NT2/D1 (cell line): ENCODE measurements at regions not wholly inside any gene's neighbourhood (a gene's known extent, or its start where the extent isn't known, plus 50 kb on each side); places are given as distances from the start of the nearest gene placed in this dataset.
A peak's percentile ranks its signal among the peaks of the same experiment; 100 is the strongest.

Experiments
- DNase-seq: peaks from one replicate; pipeline ENCODE4 v3.0.0-alpha.2; 2011; ENCODE audit warnings: low read depth, low spot score
- H3K27me3 ChIP-seq: 2 replicates; pipeline ENCODE4 v1.6.0; 2011; ENCODE audit warnings: mild to moderate bottlenecking; ENCODE audit not compliant: insufficient read length, insufficient read depth
- H3K36me3 ChIP-seq: 2 replicates; pipeline ENCODE4 v1.6.1; 2011; ENCODE audit warnings: mild to moderate bottlenecking, low read length, mixed read lengths; ENCODE audit not compliant: insufficient read depth, insufficient read length
- H3K4me1 ChIP-seq: 2 replicates; pipeline ENCODE4 v1.5.1; 2011; ENCODE audit not compliant: insufficient read depth, insufficient read length
- H3K4me3 ChIP-seq: 2 replicates; pipeline ENCODE4 v1.5.1; 2011; ENCODE audit warnings: low read depth; ENCODE audit not compliant: insufficient read length
- H3K9ac ChIP-seq: 2 replicates; pipeline ENCODE4 v1.6.0; 2011; ENCODE audit warnings: low read depth; ENCODE audit not compliant: insufficient read length
- H3K9me3 ChIP-seq: 2 replicates; pipeline ENCODE4 v1.5.1; 2011; ENCODE audit warnings: mild to moderate bottlenecking, low read length; ENCODE audit not compliant: insufficient read depth
- SUZ12 ChIP-seq: IDR thresholded peaks from 2 replicates; pipeline ENCODE4 v1.6.1; 2011; ENCODE audit not compliant: insufficient read length, insufficient read depth; ENCODE audit errors: extremely low read depth
- YY1 ChIP-seq: IDR thresholded peaks from 2 replicates; pipeline ENCODE4 v1.6.1; 2011; ENCODE audit not compliant: insufficient read length, insufficient read depth
- ZNF274 ChIP-seq: IDR thresholded peaks from 2 replicates; pipeline ENCODE4 v1.6.1; 2011; ENCODE audit warnings: mild to moderate bottlenecking, low read depth, low read length

DNA sequence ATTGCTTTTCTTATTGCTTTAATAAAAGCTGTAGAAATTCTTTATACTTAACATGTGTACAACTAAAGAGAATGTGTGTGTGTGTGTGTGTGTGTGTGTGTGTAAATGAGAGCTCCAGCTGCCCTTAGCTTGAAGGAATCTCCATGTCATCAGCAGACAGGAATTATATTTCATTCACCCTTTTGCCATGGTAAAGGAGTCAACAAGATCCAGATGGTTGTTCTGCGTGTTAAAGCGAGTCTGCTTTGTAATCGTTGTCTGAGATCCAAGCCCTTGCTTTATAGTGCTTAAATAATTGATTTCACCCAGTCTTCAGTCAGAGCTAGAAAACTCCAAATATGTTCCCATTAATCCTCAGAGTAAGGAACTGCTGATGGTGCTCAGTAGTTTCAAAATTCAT is 285.5 kb downstream of the PDGFC start:
- Histone ChIP-seq H3K9me3 (no peaks in the 10 kb centered on the region), H3K36me3 (no peaks in the 10 kb centered on the region), H3K4me1 (no peaks in the 10 kb centered on the region), H3K4me3 (no peak overlapping the region), H3K9ac (no peak overlapping the region), H3K27me3 (no peaks in the 10 kb centered on the region)
- TF ChIP-seq YY1 (no peak), SUZ12 (no peak), ZNF274 (no peak)
- DNase-seq, result no peak

GRCh38 chr4:156685308-156685707 is 286.3 kb downstream of the PDGFC start:
- no peaks in the 10 kb centered on the region for H3K36me3 ChIP-seq

DNA sequence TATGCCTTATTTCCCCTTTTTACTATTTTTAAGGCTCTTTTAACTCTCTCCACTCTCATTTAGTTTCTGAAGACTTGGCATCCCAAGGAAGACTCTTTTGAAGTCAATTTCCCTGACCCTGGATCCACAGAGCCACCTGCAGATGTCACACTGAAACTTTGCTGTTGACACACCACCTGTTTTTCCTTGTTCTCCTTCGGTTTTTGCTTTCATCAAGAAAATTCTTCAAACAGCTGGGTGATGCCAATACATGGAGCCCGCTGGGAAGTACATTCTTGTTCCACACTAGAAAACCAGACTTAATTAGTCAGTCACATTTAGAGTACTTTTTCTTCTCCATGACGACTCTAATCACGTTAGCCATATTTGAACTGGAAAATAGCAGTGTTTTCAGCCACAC is 293.9 kb downstream of the PDGFC start:
- H3K4me3 ChIP-seq, result no peak overlapping the region
- no peak overlapping the region for H3K9ac ChIP-seq
- no peak for TF ChIP-seq ZNF274
- no peak for TF ChIP-seq SUZ12
- TF ChIP-seq YY1, result no peak
- H3K9me3 ChIP-seq, result no peaks in the 10 kb centered on the region
- no peaks in the 10 kb centered on the region for H3K4me1 ChIP-seq
- no peaks in the 10 kb centered on the region for H3K36me3 ChIP-seq
- DNase-seq, result no peak
- H3K27me3 ChIP-seq, result no peaks in the 10 kb centered on the region

More at GRCh38 chr4:156685308-156685707, 286.3 kb downstream of the PDGFC start:
- DNase-seq, result no peak
- H3K9ac ChIP-seq, result no peak overlapping the region
- H3K27me3 ChIP-seq, result no peaks in the 10 kb centered on the region
- TF ChIP-seq SUZ12, result no peak
- no peak for TF ChIP-seq ZNF274
- TF ChIP-seq YY1, result no peak
- H3K4me3 ChIP-seq, result no peak overlapping the region
- no peaks in the 10 kb centered on the region for H3K9me3 ChIP-seq
- no peaks in the 10 kb centered on the region for H3K4me1 ChIP-seq

DNA sequence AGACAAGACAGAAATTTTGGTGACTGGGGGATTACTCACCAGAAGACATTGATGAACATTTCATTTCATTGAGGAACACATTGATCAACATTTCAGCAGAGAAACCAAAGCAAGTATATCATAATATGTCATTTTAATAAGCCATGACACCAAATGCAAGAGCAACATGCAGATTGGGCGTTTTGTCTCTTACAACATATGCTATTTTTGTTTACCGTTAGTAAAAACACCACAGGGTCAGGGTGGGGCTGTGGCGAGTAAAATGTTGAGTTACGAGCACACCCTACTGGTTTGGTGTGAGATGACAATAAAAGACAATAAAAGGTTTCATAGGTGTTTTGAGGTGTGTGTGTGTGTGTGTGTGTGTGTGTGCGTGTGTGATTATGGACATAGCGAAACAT is 294.5 kb downstream of the PDGFC start:
- Histone ChIP-seq H3K4me3 (no peak overlapping the region), H3K36me3 (no peaks in the 10 kb centered on the region), H3K27me3 (no peaks in the 10 kb centered on the region), H3K9ac (no peak overlapping the region), H3K4me1 (no peaks in the 10 kb centered on the region), H3K9me3 (no peaks in the 10 kb centered on the region)
- DNase-seq, result peak; percentile 6
- TF ChIP-seq ZNF274, result no peak
- no peak for TF ChIP-seq SUZ12
- TF ChIP-seq YY1, result no peak

DNA sequence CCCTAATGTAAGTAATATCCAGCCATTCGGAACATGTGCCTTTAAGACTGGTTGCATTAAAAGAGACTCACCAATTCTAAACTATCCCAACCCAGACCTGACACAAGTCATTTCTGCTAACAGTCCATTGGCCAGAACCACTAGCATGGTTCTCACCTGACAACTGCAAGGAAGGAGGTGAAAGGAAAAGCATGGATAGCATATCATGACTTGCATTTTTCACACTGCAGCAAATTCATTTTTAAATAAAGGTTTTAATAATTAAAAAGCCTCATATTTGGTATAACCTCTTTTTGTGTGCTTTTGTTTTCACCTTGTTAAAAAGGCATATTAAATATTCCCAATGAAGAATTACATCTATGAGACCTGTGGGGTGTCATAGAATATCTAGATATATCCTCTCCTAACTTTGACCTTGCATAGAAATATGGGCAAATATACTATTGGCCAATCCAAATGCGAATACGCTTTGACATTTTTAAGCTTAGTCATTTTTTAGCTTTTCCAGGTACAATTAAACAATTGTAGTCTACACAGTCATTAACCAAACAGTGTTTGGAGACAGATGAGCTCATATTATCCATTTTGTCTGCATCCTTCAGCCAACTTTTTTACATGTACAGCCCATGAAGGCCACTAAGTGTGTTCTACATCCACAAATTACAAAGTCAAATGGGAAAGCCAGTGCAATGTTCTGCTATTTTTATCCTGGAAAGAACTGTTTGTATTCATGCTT is 295.3 kb downstream of the PDGFC start:
- no peak for DNase-seq
- H3K27me3 ChIP-seq, result no peaks in the 10 kb centered on the region
- H3K4me3 ChIP-seq, result no peak overlapping the region
- no peaks in the 10 kb centered on the region for H3K9me3 ChIP-seq
- H3K36me3 ChIP-seq, result no peaks in the 10 kb centered on the region
- TF ChIP-seq ZNF274 (no peak), YY1 (no peak)
- H3K4me1 ChIP-seq, result no peaks in the 10 kb centered on the region
- H3K9ac ChIP-seq, result no peak overlapping the region

DNA sequence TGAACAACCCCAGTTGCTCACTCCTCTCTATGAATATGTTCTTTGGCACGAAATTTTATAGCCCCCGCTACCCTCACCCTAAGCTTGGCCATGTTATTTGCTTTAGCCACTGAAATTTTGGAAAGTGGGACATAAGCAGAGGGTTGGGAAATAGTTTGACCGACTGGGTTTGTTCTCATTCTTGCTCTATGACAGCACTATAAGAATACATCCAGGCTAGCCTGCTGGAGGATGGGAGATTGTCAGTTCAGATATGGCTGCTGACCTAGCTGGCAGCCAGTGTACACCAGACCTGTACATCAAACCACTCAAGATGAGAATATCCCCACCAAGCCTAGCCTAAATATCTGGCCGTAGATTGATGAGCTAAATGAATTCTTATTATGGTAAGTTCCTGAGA is 298.1 kb downstream of the PDGFC start:
- Histone ChIP-seq H3K36me3 (no peaks in the 10 kb centered on the region), H3K27me3 (no peaks in the 10 kb centered on the region), H3K9me3 (no peaks in the 10 kb centered on the region), H3K4me1 (no peaks in the 10 kb centered on the region), H3K9ac (no peak overlapping the region), H3K4me3 (no peak overlapping the region)
- no peak for TF ChIP-seq ZNF274
- no peak for TF ChIP-seq YY1
- no peak for TF ChIP-seq SUZ12
- DNase-seq, result no peak

DNA sequence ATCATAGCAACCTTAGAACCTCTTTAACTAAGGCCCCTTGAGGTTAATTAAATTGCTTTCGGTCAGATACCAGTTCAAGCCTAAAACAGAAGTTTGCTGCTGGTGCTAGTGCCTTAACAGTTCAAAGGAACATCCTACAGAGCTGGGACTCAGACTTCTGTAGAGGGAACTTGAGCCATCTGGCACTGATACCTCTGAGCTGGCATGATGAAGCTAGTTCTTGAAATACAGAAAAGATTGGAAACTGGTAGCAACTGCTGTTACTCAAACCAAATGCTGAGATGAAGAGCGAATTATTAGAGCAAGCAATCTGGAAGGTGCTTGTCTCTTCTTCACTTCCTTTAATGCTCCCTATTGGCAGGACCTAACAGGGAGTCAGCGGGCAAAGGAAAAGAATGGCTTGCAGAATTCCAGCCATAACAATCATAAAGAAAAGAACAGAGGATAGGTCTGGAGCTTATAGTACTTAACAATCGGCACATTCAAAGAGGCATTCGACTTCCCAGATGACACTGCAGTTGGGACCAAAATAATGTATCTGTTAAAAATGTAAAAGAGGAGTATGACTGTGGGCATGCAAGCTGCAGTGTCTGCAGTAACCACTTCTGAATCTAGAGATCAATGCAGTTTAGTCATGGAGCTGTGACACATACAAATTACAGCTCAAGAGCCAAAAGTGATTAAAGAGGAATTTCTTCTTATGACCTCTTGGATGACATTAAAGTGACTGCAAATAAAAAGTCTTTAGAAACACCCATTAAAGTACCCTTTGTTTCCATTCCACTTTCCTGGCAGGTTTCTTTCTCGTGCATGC is 298.9 kb downstream of the PDGFC start:
- Histone ChIP-seq H3K4me1 (no peaks in the 10 kb centered on the region), H3K9me3 (no peaks in the 10 kb centered on the region), H3K36me3 (no peaks in the 10 kb centered on the region), H3K27me3 (no peaks in the 10 kb centered on the region), H3K4me3 (no peak overlapping the region), H3K9ac (no peak overlapping the region)
- no peak for DNase-seq
- TF ChIP-seq SUZ12 (no peak), YY1 (no peak), ZNF274 (no peak)
